ENCODE measurements at regions not wholly inside any gene's neighbourhood (a gene's known extent, or its start where the extent isn't known, plus 50 kb on each side); places are given as distances from the start of the nearest gene placed in this dataset.
"Not testable (repeated sequence)": the region's sequence is repeated elsewhere in the genome, so short reads cannot be mapped to it uniquely, and the experiment has no call there.

GRCh38 chr6:165794179-165794601 is 131.1 kb upstream of the PDE10A start:
- no peak for DNase-seq (ENCODE audit: low read depth, low spot score)

GRCh38 chr6:165793287-165793825 is 130.3 kb upstream of the PDE10A start:
- no peak for DNase-seq (ENCODE audit: low read depth, low spot score)

DNA sequence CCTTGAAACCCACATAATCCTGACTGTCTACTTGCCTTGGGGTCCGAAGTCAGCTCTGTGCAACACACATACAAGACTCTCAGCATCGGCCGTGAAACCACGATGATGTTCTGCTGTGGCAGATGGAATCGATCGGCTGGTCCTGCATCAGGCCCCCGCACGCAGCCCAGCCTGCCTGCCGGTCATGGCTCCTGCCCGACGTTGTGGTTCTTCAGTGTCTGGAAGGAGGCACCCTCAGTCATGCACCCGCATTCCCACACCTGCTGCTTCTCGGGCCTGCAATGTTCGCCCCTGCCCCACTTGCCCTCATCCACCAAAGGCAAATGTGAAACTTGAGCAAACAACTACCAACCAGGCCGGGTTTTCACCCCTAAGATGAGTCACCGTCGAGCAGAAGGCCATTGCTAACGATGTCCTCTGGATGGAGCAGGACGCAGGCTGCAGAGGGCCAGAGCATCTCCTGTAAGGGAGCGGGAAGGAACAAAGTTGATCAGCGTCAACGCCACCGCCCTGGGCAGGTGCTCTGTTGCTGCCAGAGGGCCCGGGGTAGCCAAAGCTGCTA is 128.9 kb upstream of the PDE10A start:
- DNase-seq (ENCODE audit: low read depth, low spot score) = no peak

GRCh38 chr6:165791306-165791705 is 128.3 kb upstream of the PDE10A start:
- no peak for DNase-seq (ENCODE audit: low read depth, low spot score)

DNA sequence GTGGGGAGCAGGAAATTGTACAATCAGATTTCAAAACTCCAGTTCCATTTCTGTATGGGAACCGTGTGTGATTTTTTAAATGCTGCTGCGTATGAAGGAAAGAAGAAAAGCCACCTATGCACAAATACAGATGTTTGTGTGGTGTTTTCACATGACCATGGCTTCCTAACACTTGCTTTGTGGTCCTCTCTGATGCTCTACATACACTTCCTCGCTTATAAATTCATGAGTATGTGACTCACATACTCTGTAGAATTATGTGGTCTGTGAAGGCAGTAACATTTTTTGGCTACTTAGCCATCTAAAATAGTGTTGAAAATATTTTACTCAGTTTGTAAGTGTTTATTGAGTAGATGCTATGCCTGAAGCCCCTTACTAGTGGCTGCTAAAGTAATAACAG is 119.8 kb upstream of the PDE10A start:
- no peak for DNase-seq (ENCODE audit: low read depth, low spot score)

DNA sequence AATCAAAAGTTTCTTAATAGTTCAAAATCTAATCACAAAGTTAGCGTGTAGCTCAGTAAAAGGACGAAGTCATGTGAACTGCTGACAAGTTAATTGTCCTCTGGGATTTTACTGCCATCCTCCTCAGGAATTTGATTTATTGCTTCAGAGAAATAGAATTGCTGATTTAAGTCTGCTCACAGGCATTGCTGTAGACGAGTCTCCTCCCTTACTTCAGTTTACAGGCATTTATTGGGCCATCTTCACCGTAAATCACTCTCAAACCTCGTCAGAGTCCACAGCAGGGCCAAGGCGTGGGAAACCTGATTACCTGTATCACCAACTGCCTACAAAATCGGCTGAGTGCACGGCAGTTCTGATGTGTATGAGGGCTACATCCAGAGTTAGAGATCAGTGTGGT is 119.1 kb upstream of the PDE10A start:
- DNase-seq (ENCODE audit: low read depth, low spot score) = no peak

DNA sequence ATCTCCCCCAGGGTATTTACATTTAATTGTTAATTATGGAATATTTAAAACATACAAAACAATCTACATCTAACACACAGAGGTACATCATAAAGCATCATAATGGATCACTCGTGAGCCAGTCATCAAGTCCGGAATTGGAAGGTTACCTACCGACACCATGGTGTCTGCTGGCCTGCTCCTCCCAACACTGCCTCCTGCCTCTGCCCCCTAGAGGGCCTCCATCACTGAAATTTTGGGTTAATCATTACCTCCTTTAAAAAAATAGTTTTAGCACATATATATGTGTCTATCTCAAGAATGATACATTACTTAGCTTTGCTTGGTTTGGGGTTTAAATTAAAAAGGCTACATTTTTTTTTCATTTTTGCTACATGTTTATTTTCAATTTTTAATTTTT is 114.6 kb upstream of the PDE10A start:
- DNase-seq (ENCODE audit: low read depth, low spot score) = no peak

- DNase-seq (ENCODE audit: low read depth, low spot score) = no peak
These were observed 113.7 kb upstream of the PDE10A start for GRCh38 chr6:165776691-165777090.

DNA sequence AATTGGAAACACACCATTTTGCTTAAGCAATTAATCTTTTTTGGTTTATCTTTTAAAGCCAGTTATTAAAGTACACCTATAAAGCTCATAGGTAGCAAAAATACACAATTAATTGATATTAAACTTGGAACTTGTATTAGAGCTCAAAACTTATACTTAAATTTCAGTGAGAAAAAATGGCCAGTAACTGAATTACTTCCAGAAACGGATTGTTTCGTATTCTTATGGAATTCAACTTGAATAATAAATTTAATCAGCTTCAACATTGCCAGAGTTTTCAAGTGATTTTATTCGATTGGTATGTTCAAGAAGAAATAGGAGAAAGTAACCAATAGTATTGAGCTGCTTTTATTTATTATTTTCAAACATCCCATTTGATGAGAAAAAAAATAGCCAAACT is 112.7 kb upstream of the PDE10A start:
- DNase-seq (ENCODE audit: low read depth, low spot score) = no peak

DNA sequence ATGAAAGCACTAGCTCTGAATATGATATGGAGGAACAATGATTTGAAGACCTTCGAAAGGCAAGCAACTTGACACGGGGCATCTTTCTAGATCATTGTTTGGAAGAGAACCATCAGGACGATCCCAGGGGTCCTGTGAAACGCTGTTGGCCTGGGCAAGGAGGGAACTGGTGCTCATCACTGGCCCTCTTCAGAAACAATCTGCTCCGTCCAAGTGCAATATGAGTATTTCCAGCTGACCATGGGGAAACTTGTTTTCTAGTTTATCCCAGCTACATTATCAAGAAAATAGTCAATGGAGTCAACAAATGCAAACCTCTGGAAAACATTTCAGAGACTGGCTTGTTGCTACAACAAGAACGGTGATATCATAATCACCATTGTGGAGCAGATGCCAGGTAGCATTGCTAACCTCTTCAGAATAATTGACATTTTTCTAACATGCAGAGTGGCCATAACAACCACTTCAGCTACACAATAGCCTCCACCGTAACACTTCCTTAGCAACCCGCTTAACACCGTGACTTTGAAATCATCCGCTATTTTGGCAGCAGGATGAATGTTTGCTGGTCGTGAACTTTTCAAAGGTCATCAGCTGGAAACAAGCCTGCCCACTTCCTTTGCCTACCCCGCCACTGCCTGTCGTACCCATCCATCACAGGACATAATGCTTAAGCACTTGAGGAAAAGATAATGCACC is 112.0 kb upstream of the PDE10A start:
- DNase-seq (ENCODE audit: low read depth, low spot score) = peak; percentile 15

DNA sequence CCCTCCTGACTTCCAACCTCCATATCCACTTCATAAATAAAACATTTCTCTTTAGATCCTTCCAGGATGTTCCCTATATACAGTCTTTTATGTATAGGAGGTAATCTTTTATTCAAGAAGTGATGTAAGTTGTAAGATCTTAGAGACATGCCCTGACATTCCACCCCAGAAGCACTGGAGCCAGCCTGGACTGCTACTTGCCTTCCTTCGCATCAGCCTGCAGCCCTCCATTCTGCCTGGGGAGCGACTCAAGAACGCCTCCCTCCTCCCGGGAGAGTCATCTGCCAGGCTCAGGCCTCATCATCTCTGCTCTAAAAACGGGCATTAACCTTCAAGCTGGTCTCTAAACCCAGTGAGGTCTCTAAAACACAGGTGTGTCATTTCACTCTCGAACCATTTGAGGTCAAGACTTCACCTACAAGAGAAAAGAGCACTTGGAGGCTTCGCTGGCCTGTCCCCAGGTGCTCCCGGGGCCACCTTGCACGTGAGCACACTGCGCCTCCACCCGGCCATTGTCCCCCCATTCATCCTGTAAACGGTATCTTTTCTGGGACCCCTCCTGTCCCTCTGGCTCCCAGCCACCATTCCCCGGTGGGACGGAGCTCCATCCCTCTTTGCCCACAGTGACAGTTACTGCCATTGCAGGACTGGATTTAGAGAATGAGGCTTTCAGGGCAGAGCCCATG is 107.5 kb upstream of the PDE10A start:
- DNase-seq (ENCODE audit: low read depth, low spot score) = peak; percentile 38

- no peak for DNase-seq (ENCODE audit: low read depth, low spot score)
These were observed 106.8 kb upstream of the PDE10A start for GRCh38 chr6:165769884-165770283.

DNA sequence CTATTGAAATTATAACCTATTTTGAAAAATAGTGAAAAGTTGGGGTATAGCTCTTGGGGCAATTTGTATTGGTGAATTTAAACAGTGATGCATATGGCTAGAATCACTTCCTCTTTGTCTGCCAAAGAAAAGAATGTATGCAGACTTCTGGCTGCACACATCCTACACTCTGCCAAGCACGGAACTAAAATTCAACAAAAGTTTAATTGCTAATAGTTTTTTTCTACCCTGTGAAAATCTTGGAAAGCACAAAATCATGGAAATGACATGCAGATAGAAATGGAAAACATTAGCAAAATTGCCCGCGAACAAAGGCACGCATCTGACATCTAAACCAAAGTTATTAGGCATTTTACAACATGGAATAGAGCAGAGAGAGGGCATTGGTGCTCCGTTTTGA is 106.4 kb upstream of the PDE10A start:
- DNase-seq (ENCODE audit: low read depth, low spot score) = no peak

DNA sequence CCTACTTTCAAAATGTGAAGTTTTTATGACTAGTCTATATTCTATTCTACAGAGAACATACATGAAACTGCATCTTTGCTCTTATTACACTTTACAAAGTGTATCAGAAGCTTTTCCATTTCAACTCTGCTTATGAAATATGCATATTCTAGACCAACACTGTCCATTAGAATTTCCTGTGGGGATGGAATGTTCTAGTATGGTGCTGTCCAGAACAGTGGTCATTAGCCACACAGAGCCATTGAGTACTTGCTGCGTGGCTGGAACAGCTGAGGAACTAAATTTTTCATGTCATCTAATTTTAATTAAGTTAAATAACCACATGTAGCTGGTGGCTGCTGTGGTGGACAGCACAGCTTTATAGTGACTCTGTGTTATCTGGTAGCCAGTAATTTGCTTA is 105.9 kb upstream of the PDE10A start:
- DNase-seq (ENCODE audit: low read depth, low spot score) = no peak

DNA sequence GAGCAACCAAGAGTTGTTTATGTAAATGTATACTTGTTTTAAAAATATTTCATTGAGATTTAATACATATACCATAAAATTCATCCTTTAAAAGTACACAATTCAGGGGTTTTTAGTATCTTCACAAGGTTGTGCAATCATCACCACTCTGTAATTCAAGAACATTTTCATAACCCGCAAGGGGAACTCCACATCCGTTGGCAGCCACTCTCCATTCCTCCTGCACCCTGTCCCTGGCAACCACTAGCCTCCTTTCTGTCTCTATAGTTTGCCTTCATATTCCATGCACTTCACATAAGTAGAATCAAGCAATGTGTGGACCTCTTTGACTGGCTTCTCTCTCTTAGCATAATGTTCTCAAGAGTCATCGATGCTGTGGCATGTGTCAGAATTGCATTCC is 104.2 kb upstream of the PDE10A start:
- DNase-seq (ENCODE audit: low read depth, low spot score) = no peak

DNA sequence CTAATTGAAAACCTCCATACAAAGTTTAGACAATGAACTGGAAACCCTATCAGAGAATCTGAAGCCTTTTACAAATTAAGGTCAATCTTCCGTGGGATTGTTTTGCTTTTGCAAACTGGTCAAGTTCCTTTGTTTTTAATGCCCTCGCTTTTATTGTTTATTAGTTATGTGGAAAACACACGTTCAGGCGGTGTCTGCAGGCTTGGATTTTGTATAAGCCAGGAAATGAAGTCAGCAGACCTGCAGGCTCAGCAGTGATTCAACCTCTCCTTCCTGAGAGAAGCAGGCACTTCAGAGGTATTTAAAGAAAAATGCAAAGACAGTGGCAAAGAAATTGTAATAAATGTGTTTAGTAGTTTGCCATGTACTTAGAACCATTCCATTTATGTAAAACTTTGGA is 103.4 kb upstream of the PDE10A start:
- DNase-seq (ENCODE audit: low read depth, low spot score) = no peak

GRCh38 chr6:165766026-165766425 is 103.0 kb upstream of the PDE10A start:
- DNase-seq (ENCODE audit: low read depth, low spot score) = no peak

DNA sequence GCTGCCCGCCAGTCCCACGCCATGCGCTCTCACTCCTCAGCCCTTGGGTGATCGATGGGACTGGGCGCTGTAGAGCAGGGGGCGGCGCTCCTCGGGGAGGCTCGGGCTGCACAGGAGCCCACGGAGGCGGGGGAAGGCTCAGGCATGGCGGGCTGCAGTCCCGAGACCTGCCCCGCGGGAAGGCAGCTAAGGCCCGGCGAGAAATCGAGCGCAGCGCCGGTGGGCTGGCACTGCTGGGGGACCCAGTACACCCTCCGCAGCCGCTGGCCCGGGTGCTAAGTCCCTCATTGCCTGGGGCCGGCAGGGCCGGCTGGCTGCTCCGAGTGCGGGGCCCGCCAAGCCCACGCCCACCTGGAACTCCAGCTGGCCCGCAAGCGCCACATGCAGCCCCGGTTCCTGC is 102.2 kb upstream of the PDE10A start:
- DNase-seq (ENCODE audit: low read depth, low spot score) = not testable (repeated sequence)

- DNase-seq (ENCODE audit: low read depth, low spot score) = no peak
These were observed 99.8 kb upstream of the PDE10A start for GRCh38 chr6:165762876-165763275.

DNA sequence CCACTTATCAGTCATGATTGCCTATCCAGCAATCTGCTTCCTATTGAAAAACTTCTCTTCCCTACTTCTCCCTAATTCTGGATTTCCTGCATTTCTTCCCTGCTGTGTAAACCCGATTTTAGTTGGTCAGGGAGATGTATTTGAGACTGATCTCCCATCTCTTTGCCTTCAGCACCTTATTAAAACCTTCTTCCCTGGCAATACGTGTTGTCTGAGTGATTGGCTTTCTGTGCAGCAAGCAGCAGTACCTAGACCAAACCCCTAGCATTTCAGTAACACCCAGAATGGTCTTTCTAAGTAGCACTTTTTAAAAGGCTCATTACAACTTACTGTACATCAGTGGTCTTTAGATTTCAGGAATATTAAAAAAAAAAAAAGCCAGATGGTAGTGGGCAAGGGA is 99.1 kb upstream of the PDE10A start:
- no peak for DNase-seq (ENCODE audit: low read depth, low spot score)

- DNase-seq (ENCODE audit: low read depth, low spot score) = no peak
These were observed 97.8 kb upstream of the PDE10A start for GRCh38 chr6:165760803-165761185.

GRCh38 chr6:165760126-165760802 is 97.2 kb upstream of the PDE10A start:
- no peak for DNase-seq (ENCODE audit: low read depth, low spot score)

Data from iPS DF 19.7 (cell line).